B cell (primary cell): ENCODE measurements at regions not wholly inside any gene's neighbourhood (a gene's known extent, or its start where the extent isn't known, plus 50 kb on each side); places are given as distances from the start of the nearest gene placed in this dataset.
A peak's percentile ranks its signal among the peaks of the same experiment; 100 is the strongest.

ENCODE experiments used
- ATAC-seq: fragments of 200-7000 bp; cut with Tn5 transposase; one replicate; pipeline ENCODE4 v1.10.0; 2021; ENCODE audit warnings: low read depth, mild to moderate bottlenecking, moderate number of reproducible peaks, moderate library complexity
- CTCF ChIA-PET: fragments of 350-600 bp; sonication (Branson Sonifier 250); formaldehyde crosslinking; loops from one replicate; lab custom pipeline; 2021; ENCODE audit warnings: antibody characterized with exemption, inconsistent platforms; lab: Charles Lee
- POLR2A ChIA-PET: fragments of 350-600 bp; sonication (Branson Sonifier 250); formaldehyde crosslinking; loops from one replicate; lab custom pipeline; 2021; ENCODE audit warnings: antibody characterized with exemption; lab: Charles Lee
- DNase-seq: peaks from one replicate; pipeline ENCODE4 v3.0.0; 2013
- H2AFZ ChIP-seq: 2 replicates; pipeline ENCODE4 v1.6.1; 2012; ENCODE audit warnings: mild to moderate bottlenecking, low read depth, low read length; ENCODE audit not compliant: insufficient read depth, poor library complexity, severe bottlenecking
- H3K27ac ChIP-seq, 2 donors: 1 replicate in 1 of 2; 2 replicates in 1 of 2; pipeline ENCODE4 v1.5.1; 2012 to 2013; ENCODE audit warnings: low read length in 2 of 2, mild to moderate bottlenecking in 2 of 2, moderate library complexity in 1 of 2
- H3K27me3 ChIP-seq, 4 experiments: fragments of 200-600 bp in 1 of 4; sonication (generic) in 1 of 4; replicated peaks in 1 of 4; 1 replicate in 2 of 4; 2 replicates in 2 of 4; pipeline versions ENCODE4 v1.6.1 to v1.7.0; 2013 to 2016; ENCODE audit warnings: low read length in 3 of 4, mild to moderate bottlenecking in 2 of 4, mixed read lengths in 1 of 4, moderate library complexity in 1 of 4; ENCODE audit not compliant: insufficient read depth in 4 of 4, control insufficient read depth in 3 of 4; ENCODE audit errors: control extremely low read depth in 1 of 4
- H3K36me3 ChIP-seq, 2 experiments: replicated peaks in 1 of 2; 1 replicate in 1 of 2; 2 replicates in 1 of 2; pipeline versions ENCODE4 v1.6.1 to v1.7.1; 2013; ENCODE audit warnings: low read length in 1 of 2; ENCODE audit not compliant: insufficient read depth in 2 of 2, control insufficient read depth in 1 of 2; ENCODE audit errors: control extremely low read depth in 1 of 2, extremely low read depth in 1 of 2
- H3K4me1 ChIP-seq, 2 donors: fragments of 200-600 bp in 1 of 2; sonication (generic) in 1 of 2; 1 replicate in 1 of 2; 2 replicates in 1 of 2; pipeline versions ENCODE4 v1.5.1 to v1.6.1; 2013 to 2017; ENCODE audit warnings: low read length in 2 of 2; ENCODE audit not compliant: control insufficient read depth in 2 of 2, insufficient read depth in 2 of 2
- H3K4me2 ChIP-seq: replicated peaks from 2 replicates; pipeline ENCODE3; 2012; ENCODE audit warnings: mild to moderate bottlenecking, low read depth, low read length; ENCODE audit not compliant: poor library complexity, severe bottlenecking
- H3K4me3 ChIP-seq, 5 experiments: fragments of 200-600 bp in 1 of 5; sonication (generic) in 1 of 5; 1 replicate in 3 of 5; 2 replicates in 2 of 5; pipeline versions ENCODE4 v1.5.1 to v1.7.0; 2011 to 2016; ENCODE audit warnings: low read length in 4 of 5, mild to moderate bottlenecking in 4 of 5, low read depth in 2 of 5, control low read depth in 1 of 5, moderate library complexity in 1 of 5; ENCODE audit not compliant: insufficient read depth in 1 of 5; ENCODE audit errors: control extremely low read depth in 1 of 5, extremely low read depth in 1 of 5
- H3K79me2 ChIP-seq: fragments of 200-600 bp; sonication (generic); one replicate; pipeline ENCODE4 v1.6.0; 2016; ENCODE audit warnings: low read length; ENCODE audit not compliant: control insufficient read depth, insufficient read depth
- H3K9ac ChIP-seq: fragments of 200-600 bp; sonication (generic); 2 replicates; pipeline ENCODE4 v1.6.1; 2017; ENCODE audit warnings: mild to moderate bottlenecking, low read length, moderate library complexity
- H3K9me3 ChIP-seq, 3 donors: one replicate each; pipeline versions ENCODE4 v1.6.1 to v1.7.1; 2013; ENCODE audit warnings: low read length in 2 of 3; ENCODE audit not compliant: control insufficient read depth in 2 of 3, insufficient read depth in 1 of 3; ENCODE audit errors: control extremely low read depth in 1 of 3
- H4K20me1 ChIP-seq: 2 replicates; pipeline ENCODE4 v1.6.0; 2012; ENCODE audit warnings: mild to moderate bottlenecking, low read length; ENCODE audit not compliant: insufficient read depth, control insufficient read depth, poor library complexity, severe bottlenecking
- H3K27ac Mint-ChIP-seq: one replicate; pipeline ENCODE4 v1.8.0; 2021; ENCODE audit warnings: mixed read lengths
- H3K27me3 Mint-ChIP-seq: one replicate; pipeline ENCODE4 v1.8.0; 2021; ENCODE audit warnings: mixed read lengths
- H3K4me1 Mint-ChIP-seq: one replicate; pipeline ENCODE4 v1.8.0; 2021; ENCODE audit warnings: mixed read lengths
- H3K4me3 Mint-ChIP-seq: one replicate; pipeline ENCODE4 v1.8.0; 2021; ENCODE audit warnings: mixed read lengths
- H3K9me3 Mint-ChIP-seq: one replicate; pipeline ENCODE4 v1.8.0; 2022; ENCODE audit warnings: mixed read lengths; ENCODE audit not compliant: insufficient read depth
- EZH2 ChIP-seq: IDR thresholded peaks from 2 replicates; pipeline ENCODE4 v1.6.1; 2012; ENCODE audit warnings: borderline replicate concordance, low read depth, mild to moderate bottlenecking, moderate library complexity, low read length; ENCODE audit not compliant: insufficient read depth, poor library complexity, severe bottlenecking
- WGBS: methylation state at CpG from one replicate; pipeline ENCODE4 v1.1.5; 2013; ENCODE audit warnings: missing lambda C conversion rate; ENCODE audit not compliant: insufficient coverage; 5-methylcytosine and 5-hydroxymethylcytosine counted together
- intact Hi-C: fragments of 100-400 bp; cut with micrococcal nuclease; formaldehyde crosslinking; loops from one replicate; pipeline ENCODE4 v1.10.0; 2022
- TF ChIP-seq, protein P1 (sequence below): fragments of 200-600 bp; IDR thresholded peaks from one replicate; pipeline ENCODE4 v1.8.0; 2022; ENCODE audit warnings: antibody characterized with exemption, mild to moderate bottlenecking

DNA sequence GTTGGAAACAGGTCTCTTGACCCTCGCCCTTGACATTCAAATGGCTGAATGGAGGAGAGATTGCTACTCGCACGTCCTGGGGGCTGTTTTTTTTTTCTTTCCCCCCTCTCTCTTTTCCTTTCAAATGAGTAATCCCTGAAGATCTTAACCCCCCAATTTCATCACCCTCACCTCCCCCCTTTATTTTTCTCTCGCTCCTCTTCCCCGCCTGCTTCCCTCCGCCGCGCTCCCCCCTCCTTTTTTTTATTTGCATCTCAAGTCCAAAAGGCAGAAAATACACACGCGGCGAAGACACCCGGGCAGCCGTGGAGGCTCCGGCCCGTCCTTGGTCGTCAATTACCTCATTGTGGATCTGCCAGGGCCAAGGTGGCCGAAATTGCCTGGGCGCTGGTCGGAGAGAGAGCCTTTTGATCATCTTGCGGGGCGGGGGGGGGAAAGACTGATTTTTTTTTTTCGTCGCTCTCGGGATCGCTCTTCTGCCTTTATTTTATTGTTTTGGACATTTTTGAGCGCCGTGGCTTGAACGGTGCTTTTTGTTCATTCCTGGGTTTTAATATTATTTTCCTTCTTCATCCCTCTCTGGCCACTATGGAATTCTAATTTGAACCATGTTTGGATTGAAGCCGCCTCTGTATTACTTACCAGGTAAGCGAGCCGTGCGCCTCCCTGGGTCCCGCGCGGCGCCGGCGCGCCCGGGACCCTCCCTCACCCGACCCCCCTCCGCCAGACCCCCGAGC lies 57.2 kb upstream of the GSE1 start:
- WGBS, result 0% methylated on average over 35 of the region's 43 CpGs
- POLR2A ChIA-PET, result interaction anchor here (0.7 to 1.8 kb wide), 2 partner anchors 57 to 389 kb away, joined by 5 to 16 read pairs; partner anchors contain the start of gene GSE1
- H3K4me3 Mint-ChIP-seq, result peak overlapping the region; percentile 92
- peak overlapping the region; percentile 79 to 99 (median 87) for H3K4me3 ChIP-seq
- no peak for TF ChIP-seq EZH2
- TF ChIP-seq, protein P1, sequence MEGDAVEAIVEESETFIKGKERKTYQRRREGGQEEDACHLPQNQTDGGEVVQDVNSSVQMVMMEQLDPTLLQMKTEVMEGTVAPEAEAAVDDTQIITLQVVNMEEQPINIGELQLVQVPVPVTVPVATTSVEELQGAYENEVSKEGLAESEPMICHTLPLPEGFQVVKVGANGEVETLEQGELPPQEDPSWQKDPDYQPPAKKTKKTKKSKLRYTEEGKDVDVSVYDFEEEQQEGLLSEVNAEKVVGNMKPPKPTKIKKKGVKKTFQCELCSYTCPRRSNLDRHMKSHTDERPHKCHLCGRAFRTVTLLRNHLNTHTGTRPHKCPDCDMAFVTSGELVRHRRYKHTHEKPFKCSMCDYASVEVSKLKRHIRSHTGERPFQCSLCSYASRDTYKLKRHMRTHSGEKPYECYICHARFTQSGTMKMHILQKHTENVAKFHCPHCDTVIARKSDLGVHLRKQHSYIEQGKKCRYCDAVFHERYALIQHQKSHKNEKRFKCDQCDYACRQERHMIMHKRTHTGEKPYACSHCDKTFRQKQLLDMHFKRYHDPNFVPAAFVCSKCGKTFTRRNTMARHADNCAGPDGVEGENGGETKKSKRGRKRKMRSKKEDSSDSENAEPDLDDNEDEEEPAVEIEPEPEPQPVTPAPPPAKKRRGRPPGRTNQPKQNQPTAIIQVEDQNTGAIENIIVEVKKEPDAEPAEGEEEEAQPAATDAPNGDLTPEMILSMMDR, result no peak
- peak overlapping the region; percentile 94 for H3K27ac Mint-ChIP-seq
- ATAC-seq, result no peak
- peak overlapping the region; percentile 93 for H3K9ac ChIP-seq
- H3K9me3 ChIP-seq, result no peaks in the 10 kb centered on the region
- intact Hi-C loops, result loop anchor here (1.0 to 10.0 kb wide), 5 partner anchors 15 to 1829 kb away; partner anchors contain the start of genes COX4I1, EMC8 and FBXO31
- H3K4me2 ChIP-seq, result peak overlapping the region; percentile 97
- peak overlapping the region; percentile 79 to 92 for H3K27ac ChIP-seq
- peaks cover 45% of the 10 kb centered on the region for H3K4me1 Mint-ChIP-seq
- peaks cover 55% of the 10 kb centered on the region for H3K79me2 ChIP-seq
- no peaks in the 10 kb centered on the region for H3K36me3 ChIP-seq
- no peaks in the 10 kb centered on the region for H3K9me3 Mint-ChIP-seq
- CTCF ChIA-PET, result interaction anchor here (0.8 to 5.9 kb wide), 8 partner anchors 13 to 76 kb away, joined by 3 to 46 read pairs (median 14); no protein-coding TSS in a partner anchor
- H2AFZ ChIP-seq, result peak overlapping the region; percentile 70
- no peaks in the 10 kb centered on the region for H3K27me3 ChIP-seq
- H4K20me1 ChIP-seq, result peaks cover 41% of the 10 kb centered on the region
- H3K27me3 Mint-ChIP-seq, result no peaks in the 10 kb centered on the region
- peak; percentile 73 for DNase-seq
- H3K4me1 ChIP-seq, result peaks cover 22 to 38% of the 10 kb centered on the region in 2 donors
